LHCN-M2 (cell line): ENCODE measurements at regions not wholly inside any gene's neighbourhood (a gene's known extent, or its start where the extent isn't known, plus 50 kb on each side); places are given as distances from the start of the nearest gene placed in this dataset.

Source experiments
- DNase-seq: peaks from one replicate; pipeline ENCODE4 v3.0.0-alpha.2; 2012; ENCODE audit warnings: low read depth

- no peak for DNase-seq
Observed at GRCh38 chr4:27490315-27490714, 629.7 kb downstream of the STIM2 start.

DNA sequence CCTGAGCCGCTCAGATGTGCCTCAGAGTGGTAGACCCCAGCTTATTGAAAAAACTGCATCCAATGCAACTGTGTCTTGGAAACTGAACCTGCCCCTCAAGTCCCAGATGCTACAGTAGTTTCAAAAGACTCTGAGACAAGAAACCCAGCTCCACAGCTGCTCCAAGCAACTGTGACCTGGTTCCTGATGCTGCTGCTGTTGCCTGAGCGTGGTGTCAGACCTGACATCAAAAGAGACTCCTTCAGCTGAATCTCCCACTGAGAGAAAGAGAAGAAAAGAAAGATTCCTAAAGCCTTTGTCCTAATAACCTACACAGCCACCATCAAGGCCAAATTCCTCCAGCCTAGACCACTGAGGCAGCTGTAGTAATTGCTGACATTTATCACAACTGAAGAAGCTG, 630.1 kb downstream of the STIM2 start:
- DNase-seq, result no peak

GRCh38 chr4:27506401-27506800, 645.8 kb downstream of the STIM2 start:
- no peak for DNase-seq

- no peak for DNase-seq
Observed at GRCh38 chr4:27514711-27515110, 654.1 kb downstream of the STIM2 start.

GRCh38 chr4:27515140-27515539, 654.5 kb downstream of the STIM2 start:
- DNase-seq, result no peak

- no peak for DNase-seq
Observed at GRCh38 chr4:27518876-27519275, 658.2 kb downstream of the STIM2 start.

DNA sequence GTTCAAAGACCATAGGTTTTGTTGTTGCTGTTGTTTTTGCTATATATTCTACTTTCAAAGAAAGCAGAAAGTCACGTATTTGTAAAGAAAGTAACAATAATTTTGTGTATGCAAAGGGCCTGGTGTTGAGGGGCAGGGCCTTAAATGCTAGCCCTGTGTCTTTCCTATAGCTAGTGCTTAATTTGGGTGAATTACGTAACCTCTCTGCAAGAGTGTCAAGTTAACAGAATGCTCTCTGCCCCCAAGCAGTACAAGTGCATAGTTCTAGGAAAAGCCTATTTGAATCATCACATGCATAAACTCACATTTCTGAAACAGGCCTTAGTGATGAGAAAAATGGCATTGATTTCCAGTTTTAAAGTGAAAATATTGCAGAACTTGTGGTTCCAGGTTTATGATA, 663.6 kb downstream of the STIM2 start:
- DNase-seq, result no peak

DNA sequence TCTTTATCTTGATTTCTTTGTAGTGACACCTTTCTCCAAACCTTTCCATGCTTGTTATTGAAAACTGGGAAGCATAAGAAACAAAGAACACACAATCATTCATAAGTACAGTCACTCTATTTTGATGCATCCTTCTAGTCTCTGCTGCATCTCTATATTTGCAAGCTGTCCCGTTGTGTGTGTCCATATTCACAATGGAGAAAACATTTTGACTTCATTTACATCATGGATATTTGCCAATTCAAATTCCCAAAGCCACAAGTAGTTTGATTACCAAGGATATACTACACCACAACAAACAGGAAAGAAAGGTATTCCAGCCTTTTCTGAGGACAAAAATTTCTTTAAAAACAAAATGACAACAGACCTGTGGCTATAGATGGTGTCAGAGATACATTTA, 673.8 kb downstream of the STIM2 start:
- DNase-seq, result no peak

GRCh38 chr4:27568236-27568951, 707.8 kb downstream of the STIM2 start:
- no peak for DNase-seq

GRCh38 chr4:27568952-27569319, 708.3 kb downstream of the STIM2 start:
- no peak for DNase-seq

GRCh38 chr4:27574743-27575142, 714.1 kb downstream of the STIM2 start:
- DNase-seq, result no peak

DNA sequence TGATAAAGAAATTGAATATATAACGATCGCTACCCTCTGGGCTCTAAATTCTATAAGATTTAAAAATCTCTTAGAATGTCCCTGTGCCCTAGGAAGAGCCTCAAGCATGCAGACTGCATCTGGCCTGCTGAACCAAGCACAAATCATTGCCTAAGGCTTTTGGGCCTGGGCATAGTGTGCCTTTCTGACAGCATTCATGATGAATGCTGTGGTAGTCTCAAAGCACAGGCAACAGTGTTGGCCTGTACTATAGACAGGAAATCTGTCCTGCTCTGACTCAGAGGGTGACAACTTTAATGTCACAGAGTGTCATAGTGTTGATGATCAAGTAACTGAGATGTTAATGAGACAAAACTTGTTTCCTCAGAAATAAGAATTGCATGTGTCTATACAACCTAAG, 717.3 kb downstream of the STIM2 start:
- no peak for DNase-seq

DNA sequence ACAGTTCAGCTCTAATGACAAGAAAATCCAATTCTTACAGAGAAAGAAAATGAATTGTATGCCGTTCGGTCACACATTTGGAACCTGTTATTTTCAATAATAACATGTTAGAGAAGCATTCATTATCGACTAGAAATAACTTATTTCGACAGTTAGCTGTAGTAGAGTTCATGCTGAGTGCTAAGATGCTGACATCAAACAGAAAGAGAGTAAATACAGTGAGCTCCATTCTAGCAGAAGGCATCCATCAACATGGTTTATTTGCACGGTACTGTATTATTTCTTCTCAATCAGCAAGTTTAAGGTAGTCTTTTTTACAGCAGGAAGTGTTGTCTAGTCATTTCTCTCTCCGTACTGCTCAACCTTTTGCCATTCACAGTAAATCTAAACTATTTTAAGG, 732.1 kb downstream of the STIM2 start:
- no peak for DNase-seq

- no peak for DNase-seq
Observed at GRCh38 chr4:27594922-27595321, 734.3 kb downstream of the STIM2 start.

GRCh38 chr4:27595571-27596360, 735.1 kb downstream of the STIM2 start:
- no peak for DNase-seq

DNA sequence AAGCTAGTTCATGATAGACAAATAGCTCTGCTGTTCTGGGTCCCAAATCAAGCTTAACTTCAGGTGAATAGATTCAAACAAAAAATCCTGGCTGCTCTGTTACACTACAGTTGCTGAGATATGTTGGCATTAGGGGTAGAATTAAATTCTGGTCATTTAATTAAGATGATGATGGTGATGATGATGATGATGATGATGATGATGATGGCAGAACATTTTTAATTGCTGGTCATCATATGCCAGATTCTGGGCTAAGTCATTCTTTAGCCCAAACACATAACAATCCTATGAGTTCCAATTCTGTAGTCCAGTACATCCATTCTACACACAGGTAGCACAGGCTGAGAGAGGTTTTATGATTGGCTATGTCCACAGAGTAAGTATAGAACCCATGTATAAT, 741.5 kb downstream of the STIM2 start:
- DNase-seq, result no peak

- no peak for DNase-seq
Observed at GRCh38 chr4:27604692-27605091, 744.1 kb downstream of the STIM2 start.

GRCh38 chr4:27616166-27616565, 755.5 kb downstream of the STIM2 start:
- DNase-seq, result no peak

GRCh38 chr4:27619435-27619834, 758.8 kb downstream of the STIM2 start:
- DNase-seq, result no peak

DNA sequence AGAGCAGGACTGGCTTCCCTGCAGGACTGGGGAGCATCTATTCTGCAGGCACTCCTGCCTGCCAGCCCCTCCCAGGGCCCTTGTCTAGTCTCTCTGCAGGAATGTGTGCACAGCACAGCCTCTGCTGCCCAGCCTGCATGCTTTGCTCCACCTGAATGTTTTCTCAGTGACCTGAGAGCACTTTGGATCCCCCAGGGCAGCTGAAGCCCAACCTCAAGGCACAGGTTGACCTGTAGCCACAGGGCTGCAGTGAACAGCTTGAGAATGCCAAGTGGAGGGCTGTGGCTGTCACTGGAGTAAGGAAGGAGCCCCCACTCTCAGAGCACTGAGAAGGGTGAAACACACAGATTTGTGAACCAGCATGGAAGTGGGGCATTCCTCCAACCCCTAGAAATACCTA, 760.2 kb downstream of the STIM2 start:
- no peak for DNase-seq

- DNase-seq, result no peak
Observed at GRCh38 chr4:27624749-27625148, 764.1 kb downstream of the STIM2 start.

GRCh38 chr4:27628609-27629008, 768.0 kb downstream of the STIM2 start:
- DNase-seq, result no peak

DNA sequence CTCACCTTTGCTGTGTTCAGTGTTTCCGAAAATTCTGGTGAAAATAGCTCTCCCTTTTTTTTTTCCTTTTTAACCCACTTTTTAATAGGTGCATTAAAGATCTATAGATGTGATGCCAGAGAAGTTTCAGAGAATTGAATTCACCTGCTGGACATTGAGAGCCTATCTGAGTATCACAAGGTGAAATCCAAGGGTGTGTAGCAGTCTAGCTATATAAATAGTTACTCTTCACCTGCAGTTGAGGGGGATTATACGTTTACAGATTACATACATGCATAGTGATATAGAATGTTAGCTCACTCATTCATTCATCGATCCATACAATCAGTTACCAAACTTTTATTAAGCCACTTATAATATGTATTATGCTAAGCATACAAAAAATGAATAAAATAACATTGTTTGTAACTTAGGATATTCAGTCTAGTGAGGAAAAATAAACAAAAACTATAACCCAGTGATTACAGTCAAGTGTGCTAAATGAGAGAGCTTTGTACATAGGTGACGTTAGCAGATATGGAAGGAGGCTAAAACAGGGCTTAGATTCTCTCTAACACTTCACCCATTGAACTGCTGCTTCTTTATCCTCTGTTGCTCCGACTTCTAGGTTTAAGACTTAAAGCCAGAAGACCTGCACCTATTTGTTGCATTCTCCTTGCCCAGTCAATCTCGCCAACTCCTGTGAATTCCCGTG, 769.0 kb downstream of the STIM2 start:
- DNase-seq, result no peak
